ENCODE measurements at regions not wholly inside any gene's neighbourhood (a gene's known extent, or its start where the extent isn't known, plus 50 kb on each side); places are given as distances from the start of the nearest gene placed in this dataset.

GRCh38 chr6:14647357-14647756 is 529.8 kb downstream of the CD83 start:
- DNase-seq (ENCODE audit: extremely low read depth in 1 of 2, low read depth in 1 of 2) = no peak

GRCh38 chr6:14652536-14652935 is 535.0 kb downstream of the CD83 start:
- no peak for DNase-seq (ENCODE audit: extremely low read depth in 1 of 2, low read depth in 1 of 2)

GRCh38 chr6:14655201-14656061 is 537.9 kb downstream of the CD83 start:
- no peak for DNase-seq (ENCODE audit: extremely low read depth in 1 of 2, low read depth in 1 of 2)

GRCh38 chr6:14656078-14656521 is 538.5 kb downstream of the CD83 start:
- no peak for DNase-seq (ENCODE audit: extremely low read depth in 1 of 2, low read depth in 1 of 2)

GRCh38 chr6:14656649-14657048 is 539.1 kb downstream of the CD83 start:
- no peak for DNase-seq (ENCODE audit: extremely low read depth in 1 of 2, low read depth in 1 of 2)

- no peak for DNase-seq (ENCODE audit: extremely low read depth in 1 of 2, low read depth in 1 of 2)
These were observed 540.5 kb downstream of the CD83 start for GRCh38 chr6:14658030-14658429.

GRCh38 chr6:14658886-14659561 is 541.5 kb downstream of the CD83 start:
- DNase-seq (ENCODE audit: extremely low read depth in 1 of 2, low read depth in 1 of 2) = no peak

GRCh38 chr6:14659841-14660240 is 542.3 kb downstream of the CD83 start:
- no peak for DNase-seq (ENCODE audit: extremely low read depth in 1 of 2, low read depth in 1 of 2)

GRCh38 chr6:14660806-14661579 is 543.4 kb downstream of the CD83 start:
- peak in 1 of 2 donors; percentile 8 for DNase-seq (ENCODE audit: extremely low read depth in 1 of 2, low read depth in 1 of 2)

GRCh38 chr6:14661691-14662090 is 544.1 kb downstream of the CD83 start:
- no peak for DNase-seq (ENCODE audit: extremely low read depth in 1 of 2, low read depth in 1 of 2)

GRCh38 chr6:14664112-14664601 is 546.6 kb downstream of the CD83 start:
- no peak for DNase-seq (ENCODE audit: extremely low read depth in 1 of 2, low read depth in 1 of 2)

GRCh38 chr6:14664621-14665315 is 547.2 kb downstream of the CD83 start:
- DNase-seq (ENCODE audit: extremely low read depth in 1 of 2, low read depth in 1 of 2) = no peak

GRCh38 chr6:14665827-14666724 is 548.5 kb downstream of the CD83 start:
- DNase-seq (ENCODE audit: extremely low read depth in 1 of 2, low read depth in 1 of 2) = no peak

GRCh38 chr6:14670806-14671205 is 553.2 kb downstream of the CD83 start:
- DNase-seq (ENCODE audit: extremely low read depth in 1 of 2, low read depth in 1 of 2) = no peak

- no peak for DNase-seq (ENCODE audit: extremely low read depth in 1 of 2, low read depth in 1 of 2)
These were observed 553.7 kb downstream of the CD83 start for GRCh38 chr6:14671261-14671681.

GRCh38 chr6:14671937-14672336 is 554.4 kb downstream of the CD83 start:
- no peak for DNase-seq (ENCODE audit: extremely low read depth in 1 of 2, low read depth in 1 of 2)

- no peak for DNase-seq (ENCODE audit: extremely low read depth in 1 of 2, low read depth in 1 of 2)
These were observed 555.6 kb downstream of the CD83 start for GRCh38 chr6:14673201-14673600.

GRCh38 chr6:14674458-14674857 is 556.9 kb downstream of the CD83 start:
- no peak for DNase-seq (ENCODE audit: extremely low read depth in 1 of 2, low read depth in 1 of 2)

GRCh38 chr6:14674867-14675648 is 557.5 kb downstream of the CD83 start:
- no peak for DNase-seq (ENCODE audit: extremely low read depth in 1 of 2, low read depth in 1 of 2)
